DMS 273 treated with DMSO at 0.1 percent for 48 hours (cell line): ENCODE measurements at regions not wholly inside any gene's neighbourhood (a gene's known extent, or its start where the extent isn't known, plus 50 kb on each side); places are given as distances from the start of the nearest gene placed in this dataset.

Source experiments
- DNase-seq: peaks from one replicate; lab custom pipeline; 2025; lab: John Stamatoyannopoulos, UW

DNA sequence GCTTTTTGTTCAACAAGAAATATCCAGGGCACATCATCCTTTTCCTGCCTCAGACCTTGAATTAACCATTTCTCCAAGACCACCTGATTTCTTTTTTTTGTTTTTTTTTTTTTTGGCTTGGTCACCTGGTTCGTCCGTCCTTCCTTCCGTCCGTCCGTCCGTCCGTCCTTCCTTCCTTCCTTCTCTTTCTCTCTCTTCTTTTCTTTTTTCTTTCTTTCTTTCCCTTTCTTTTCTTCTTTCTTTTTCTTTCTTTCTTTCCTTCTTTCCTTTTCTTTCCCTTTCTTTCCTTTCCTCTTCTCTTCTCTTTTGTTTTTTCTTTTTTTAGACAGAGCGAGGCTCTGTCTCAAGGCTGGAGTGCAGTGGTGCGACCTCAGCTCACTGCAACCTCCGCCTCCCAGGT, 80.7 kb downstream of the TET3 start:
- DNase-seq: no peak

DNA sequence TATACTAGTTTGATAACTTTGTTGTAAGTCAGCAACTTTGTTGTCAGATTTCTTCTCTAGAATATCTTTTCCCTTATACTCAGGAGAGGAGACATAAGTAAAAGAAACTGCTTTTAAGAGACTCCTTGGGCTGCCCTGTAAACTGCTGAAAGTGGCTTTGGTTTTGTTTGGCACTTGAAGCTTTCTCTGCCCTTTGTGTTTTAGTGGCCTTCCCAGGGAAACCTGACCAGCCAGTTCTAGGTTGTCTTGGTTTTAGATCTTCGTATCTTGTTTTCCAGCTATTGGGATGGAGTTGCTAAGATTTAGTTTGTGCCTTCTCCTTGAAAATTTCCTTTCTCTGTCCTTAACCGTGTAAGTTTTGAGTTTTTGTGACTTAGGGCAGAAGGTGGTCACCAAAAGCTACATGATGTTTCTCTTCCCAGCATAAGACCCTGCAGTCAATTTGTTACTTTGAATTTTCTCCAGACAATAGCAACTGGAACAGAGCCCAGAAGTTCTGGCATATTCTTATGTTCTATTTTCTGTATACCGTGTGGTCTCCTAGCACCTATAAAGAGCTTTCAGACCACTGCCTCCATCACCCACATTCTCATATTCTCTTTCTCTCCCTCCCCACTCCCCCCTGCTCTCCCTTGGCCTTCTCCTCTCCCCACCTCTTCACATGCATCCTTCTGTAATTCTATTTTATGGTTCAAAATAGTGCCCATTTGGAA, 81.1 kb downstream of the BOLA3 start:
- DNase-seq: no peak

DNA sequence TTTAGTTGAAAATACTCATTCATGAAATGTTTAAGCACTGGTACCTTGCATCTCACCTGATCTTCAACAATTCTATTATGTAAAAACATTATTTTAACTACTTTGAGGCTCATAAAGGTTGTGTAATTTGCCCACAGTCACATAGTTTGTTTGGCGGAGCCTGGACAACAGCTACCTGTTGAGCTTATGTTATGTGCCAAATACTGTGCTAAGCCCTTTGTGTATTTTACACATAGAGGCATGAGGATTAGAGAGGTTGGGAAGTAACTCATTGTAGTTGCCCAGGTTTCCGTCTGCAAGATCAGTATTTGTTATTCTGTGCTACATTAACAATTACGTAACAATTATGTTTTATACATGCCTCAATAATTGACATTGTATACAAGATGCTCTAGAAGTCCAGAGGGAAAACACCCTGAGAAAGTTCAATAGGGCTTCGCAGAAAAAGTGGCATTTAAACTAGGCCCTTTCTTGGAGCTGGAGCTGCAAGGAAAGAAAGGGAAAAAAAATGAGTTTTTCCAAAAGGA, 80.4 kb downstream of the BOLA3 start:
- no peak for DNase-seq

DNA sequence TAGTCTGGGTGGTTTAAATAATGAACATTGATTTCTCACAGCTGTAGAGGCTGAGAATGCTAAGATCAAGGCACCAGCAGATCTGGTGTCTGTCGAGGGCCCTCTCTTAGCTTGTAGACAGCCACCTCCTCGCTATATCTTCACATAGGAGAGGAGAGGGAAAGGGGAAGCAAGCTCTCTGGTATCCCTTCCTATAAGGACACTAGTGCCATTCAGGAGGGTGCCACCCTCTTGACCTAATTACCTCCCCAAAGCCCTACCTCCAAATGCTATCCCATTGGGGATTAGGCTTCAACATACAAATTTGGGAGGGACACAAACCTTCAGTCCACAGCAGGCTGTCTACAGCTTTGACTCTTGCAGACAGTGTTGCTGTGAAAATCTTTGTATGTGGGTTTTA, 76.7 kb downstream of the BOLA3 start:
- DNase-seq: no peak

DNA sequence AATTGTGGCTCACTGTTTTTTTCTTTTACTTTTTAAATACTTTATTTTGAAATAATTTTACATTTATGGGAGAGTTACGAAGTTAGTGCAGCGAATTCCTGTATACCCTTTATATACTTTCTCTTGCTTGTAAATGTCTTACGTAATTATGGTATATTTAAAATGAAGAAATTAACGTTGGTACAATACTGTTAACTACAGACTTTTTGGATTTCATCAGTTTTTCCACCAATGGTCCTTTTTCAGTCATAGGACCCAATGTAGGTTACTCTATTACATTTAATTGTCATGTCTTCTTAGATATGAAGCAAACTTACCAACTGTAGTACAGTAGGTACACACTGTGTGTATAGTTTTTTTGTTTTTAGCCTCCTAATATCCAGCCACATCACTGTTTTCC, 76.3 kb downstream of the BOLA3 start:
- no peak for DNase-seq

DNA sequence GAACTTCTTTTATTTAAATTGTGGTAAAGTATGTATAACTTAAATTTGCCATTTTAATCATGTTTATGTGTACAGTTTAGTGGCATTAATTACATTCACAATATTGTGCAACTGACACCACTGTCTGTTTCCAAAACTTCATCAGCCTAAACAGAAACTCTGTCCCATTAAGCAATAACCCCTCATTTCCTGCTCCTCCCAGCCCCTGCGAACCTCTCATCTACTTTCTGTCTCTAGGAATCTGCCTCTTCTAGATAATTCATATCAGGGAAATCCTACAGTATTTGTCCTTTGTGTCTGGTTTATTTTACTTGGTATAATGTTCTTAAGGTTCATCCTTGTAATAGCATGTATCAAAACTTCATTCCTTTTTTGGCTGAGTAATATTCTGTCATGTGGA, 75.1 kb downstream of the BOLA3 start:
- no peak for DNase-seq

DNA sequence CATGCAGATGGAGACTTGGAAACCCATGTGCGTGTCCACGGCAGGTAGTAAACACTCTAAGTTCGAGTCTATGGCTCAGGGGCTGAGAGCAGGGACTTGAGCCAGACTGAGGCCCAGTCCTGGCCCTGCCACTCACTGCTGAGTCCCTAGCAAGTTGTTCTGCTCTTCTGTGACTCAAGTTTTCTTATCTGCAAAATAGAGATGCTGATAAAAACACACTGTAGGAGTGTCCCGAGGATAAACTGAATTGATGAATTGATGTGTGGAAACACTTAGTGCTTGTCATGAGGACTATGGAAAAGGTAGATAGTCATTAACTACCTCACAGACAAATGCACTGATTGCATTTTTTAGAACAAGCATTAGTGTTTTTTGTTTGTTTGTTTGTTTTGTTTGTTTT, 73.2 kb downstream of the BOLA3 start:
- DNase-seq: no peak

DNA sequence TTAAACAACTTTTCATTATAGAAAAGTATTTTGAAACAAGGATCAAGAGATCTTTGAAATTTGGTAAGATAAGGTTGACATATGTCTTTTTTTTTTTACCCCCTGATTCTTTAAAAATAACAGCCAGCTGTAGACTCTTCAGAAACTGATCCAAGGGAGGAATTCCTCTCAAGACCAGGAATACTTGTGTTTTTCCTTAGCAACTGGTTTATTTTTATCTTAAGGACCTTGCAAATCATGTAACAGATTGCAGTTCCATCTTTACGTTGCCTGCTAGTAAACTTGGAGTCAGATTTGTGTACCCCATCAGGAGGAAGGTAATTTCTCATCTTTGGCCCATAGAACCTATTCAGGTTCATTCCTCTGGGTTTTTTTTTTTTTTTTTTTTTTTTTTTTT, 71.6 kb downstream of the BOLA3 start:
- no peak for DNase-seq

DNA sequence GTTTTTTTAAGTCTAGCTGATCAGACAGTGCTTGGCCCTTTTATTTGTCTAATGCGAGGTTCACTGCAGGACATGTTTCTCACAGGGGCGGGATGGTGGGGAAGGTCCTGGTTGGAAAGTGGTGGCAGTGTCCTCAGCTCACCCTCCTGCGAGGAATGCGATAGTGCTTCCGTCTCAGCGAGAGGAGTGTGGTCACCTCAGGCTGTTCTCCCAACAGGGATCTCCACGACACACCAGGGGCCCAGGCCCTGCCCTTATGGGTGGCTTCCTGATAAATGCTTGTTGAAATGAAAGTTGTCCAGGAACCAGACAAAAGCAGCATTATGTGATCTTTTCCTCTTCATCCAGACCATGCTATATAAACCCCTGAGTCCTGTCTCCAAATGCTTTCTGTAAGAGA, 70.1 kb downstream of the BOLA3 start:
- no peak for DNase-seq

DNA sequence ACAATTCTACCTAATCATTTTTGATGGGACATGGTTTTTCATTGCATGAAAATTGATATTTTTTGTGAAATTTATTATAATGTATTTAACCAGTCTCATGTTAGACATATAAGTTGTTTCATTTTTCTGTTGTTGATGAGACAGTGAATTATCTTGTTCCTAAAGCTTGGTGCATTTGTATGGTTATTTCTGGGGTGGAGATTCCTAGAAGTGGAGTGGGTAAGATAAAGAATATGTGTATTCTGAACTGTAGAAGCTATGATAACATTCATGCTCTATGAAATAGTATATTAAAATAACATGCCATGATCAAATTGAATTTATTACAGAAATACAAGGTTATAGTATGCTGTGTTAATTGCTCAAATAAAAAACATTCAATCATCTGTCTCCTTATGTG, 69.2 kb downstream of the BOLA3 start:
- DNase-seq: no peak

DNA sequence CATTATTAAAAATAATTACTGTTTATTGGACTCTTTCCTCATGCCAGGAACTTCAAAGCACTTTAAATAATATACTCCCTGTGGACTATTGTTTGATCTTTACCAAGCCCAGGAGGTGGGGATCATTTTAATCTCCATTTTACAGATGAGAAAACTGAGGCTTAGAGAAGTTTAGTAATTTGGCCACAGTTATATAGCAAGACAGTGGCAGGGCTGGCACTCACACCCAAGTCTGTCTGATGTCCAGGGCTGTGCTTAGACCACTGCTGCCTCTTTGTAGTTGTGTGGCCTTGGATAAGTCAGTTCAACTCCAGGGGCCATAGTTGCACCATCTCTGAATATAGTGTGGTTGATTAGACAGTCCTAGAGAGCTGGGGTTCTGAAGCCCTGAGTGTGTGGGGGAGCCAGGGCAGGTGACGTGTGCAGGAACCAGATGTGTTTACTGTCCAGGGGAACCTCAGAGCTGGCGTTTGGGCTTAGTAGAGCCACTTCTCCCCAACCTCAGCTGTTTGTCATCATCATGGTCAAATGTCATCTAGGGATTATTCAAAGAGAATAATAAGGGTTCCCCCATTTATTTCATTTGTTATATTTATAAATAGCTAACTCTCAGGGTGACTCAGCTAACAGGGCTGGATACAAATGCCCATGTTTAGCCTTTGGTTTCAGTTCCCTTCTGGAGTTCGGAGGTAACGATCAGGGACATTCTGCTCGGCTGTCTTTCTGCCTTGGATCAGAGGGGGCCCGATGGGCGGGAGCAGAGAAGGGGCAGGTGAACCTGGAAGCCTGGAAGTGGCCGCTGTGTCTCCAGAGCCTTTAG, 68.0 kb downstream of the BOLA3 start:
- no peak for DNase-seq

DNA sequence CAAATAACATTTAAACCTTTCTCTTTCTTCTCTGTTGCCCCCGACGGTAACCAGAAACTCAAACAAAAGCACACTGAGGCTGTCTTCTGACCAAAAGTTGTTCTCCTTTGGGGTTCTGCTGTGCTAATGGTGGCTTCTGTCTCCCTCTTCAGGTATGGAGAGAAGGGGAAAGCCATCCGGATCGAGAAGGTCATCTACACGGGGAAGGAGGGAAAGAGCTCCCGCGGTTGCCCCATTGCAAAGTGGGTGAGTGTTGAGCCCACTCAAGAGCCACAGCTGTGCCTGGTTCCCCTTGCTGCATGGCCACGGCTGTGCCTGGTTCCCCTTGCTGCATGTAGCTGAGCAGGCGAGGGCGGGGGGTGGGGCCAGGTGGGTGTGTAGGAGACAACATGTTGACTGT, 67.4 kb downstream of the BOLA3 start:
- no peak for DNase-seq

DNA sequence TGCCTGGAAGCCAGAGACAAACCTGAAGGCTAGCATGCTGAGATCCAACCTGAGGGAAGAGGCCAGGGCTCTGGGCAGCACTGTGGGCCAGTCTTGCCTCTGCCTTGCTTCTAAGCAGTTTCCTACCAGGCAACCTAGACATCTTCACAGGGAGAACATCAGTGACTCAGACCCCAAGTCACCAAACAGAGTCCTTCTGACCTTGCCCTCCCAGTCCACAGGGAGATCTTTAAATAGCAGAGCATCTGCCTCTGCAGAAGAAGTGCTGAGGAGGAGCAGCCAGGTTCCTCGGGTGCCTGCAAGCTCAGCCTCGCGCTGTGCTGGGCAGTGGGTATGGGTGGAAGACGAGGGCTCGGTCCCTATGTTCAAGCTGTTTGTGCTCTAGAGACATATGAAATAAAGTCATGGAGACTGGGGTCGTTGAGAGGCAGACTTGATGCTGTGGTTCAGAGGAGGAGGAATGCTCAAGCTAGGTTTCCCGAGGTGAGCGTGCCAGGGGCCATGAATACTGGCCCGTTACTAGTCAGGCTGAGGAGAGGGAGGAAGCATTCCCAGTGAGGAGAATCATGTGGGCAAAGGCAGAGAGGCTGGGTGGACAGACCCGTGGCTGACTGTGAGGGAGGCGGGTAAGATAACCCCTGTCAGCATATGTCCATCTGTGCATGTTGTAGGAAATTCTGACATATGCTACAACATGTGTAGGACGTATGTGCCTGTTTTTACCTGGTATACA, 66.5 kb downstream of the BOLA3 start:
- no peak for DNase-seq

DNA sequence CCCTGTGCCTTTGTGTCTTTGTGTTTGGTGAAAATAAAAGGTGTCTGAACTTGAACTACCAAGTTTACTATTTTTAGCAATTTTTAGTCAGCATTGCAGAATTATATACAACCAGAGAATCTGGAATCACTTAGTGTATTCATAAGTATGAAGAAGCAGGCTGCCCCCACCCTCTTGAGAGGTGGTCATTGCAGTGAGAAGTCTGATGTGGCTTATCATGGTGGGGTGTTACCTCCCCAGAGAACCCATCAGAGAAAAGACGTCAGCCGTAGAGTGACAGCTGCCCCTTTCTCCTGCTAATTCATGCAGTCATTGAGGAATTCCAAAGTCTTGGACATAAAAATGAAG, 66.0 kb downstream of the BOLA3 start:
- no peak for DNase-seq

DNA sequence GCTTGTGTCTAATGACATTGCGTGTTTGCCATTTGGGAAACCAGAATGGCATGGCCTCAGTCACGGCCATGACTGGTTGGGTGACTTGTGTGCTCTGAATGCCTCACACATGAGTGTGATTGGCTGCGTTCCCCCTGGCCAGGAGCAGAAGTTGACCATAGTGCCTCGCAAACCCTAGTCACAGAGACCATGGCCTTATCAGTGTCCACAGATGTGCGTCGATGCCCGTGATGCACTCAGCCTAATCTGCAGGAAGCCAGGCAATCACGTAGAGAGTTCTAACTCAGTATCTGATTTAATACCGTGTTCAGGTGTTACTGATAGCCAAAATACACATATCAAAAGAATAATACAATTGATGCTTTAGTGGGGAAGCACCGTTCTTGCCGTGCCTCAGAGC, 64.0 kb downstream of the BOLA3 start:
- DNase-seq: no peak
